Right atrium auricular region (tissue), 2 donors: ENCODE measurements at regions not wholly inside any gene's neighbourhood (a gene's known extent, or its start where the extent isn't known, plus 50 kb on each side); places are given as distances from the start of the nearest gene placed in this dataset.

Experiments
- DNase-seq: peaks from one replicate; pipeline ENCODE4 v3.0.0-alpha.2; 2019; ENCODE audit warnings: low spot score
- H3K27ac ChIP-seq, 2 donors: fragments of 200-600 bp; sonication (generic); 1 replicate in 1 of 2; 2 replicates in 1 of 2; pipeline ENCODE4 v1.5.1; 2016 to 2019
- H3K27me3 ChIP-seq, 2 donors: fragments of 200-600 bp; sonication (generic); one replicate each; pipeline versions ENCODE4 v1.5.1 to v1.6.0; 2017 to 2019
- H3K36me3 ChIP-seq: fragments of 200-600 bp; sonication (generic); one replicate; pipeline ENCODE4 v1.5.1; 2016
- H3K4me1 ChIP-seq, 2 donors: fragments of 200-600 bp; sonication (generic); one replicate each; pipeline versions ENCODE4 v1.5.1 to v1.6.0; 2017 to 2019
- H3K4me3 ChIP-seq, 2 donors: fragments of 200-600 bp; sonication (generic); 1 replicate in 1 of 2; 2 replicates in 1 of 2; pipeline ENCODE4 v1.5.1; 2017 to 2019; ENCODE audit warnings: mild to moderate bottlenecking in 1 of 2, moderate library complexity in 1 of 2
- H3K9me3 ChIP-seq, 2 donors: fragments of 200-600 bp; sonication (generic); one replicate each; pipeline ENCODE4 v1.5.1; 2019
- TF ChIP-seq, protein P1 (sequence below), 2 donors: fragments of 200-600 bp; sonication (generic); IDR thresholded peaks; one replicate each; pipeline ENCODE4 v1.5.1; 2019; ENCODE audit warnings: antibody characterized with exemption in 2 of 2

DNA sequence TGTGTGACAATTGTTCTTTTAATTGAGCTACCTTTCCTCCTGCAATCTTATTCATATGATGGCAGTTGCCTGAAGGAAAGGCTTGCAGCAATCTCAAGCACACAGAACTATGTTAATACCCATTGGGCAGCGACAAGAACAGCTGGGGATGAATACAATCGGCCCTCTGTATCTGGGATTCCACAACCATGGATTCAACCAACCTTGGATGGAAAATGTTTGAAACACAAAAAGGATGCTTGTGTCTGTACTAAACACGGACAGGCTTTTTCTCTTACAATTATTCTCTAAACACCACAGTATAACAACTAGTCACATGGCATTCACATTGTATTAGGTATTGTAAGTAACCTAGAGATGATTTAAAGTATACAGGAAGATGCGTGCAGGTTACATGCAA lies 256.1 kb upstream of the SIX2 start:
- no peaks in the 10 kb centered on the region for H3K4me1 ChIP-seq
- H3K27ac ChIP-seq: no peak overlapping the region
- no peak for DNase-seq
- TF ChIP-seq, protein P1, sequence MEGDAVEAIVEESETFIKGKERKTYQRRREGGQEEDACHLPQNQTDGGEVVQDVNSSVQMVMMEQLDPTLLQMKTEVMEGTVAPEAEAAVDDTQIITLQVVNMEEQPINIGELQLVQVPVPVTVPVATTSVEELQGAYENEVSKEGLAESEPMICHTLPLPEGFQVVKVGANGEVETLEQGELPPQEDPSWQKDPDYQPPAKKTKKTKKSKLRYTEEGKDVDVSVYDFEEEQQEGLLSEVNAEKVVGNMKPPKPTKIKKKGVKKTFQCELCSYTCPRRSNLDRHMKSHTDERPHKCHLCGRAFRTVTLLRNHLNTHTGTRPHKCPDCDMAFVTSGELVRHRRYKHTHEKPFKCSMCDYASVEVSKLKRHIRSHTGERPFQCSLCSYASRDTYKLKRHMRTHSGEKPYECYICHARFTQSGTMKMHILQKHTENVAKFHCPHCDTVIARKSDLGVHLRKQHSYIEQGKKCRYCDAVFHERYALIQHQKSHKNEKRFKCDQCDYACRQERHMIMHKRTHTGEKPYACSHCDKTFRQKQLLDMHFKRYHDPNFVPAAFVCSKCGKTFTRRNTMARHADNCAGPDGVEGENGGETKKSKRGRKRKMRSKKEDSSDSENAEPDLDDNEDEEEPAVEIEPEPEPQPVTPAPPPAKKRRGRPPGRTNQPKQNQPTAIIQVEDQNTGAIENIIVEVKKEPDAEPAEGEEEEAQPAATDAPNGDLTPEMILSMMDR (IDR thresholded peaks at IDR 0.05): no peak
- no peak overlapping the region for H3K4me3 ChIP-seq
- no peaks in the 10 kb centered on the region for H3K27me3 ChIP-seq
- H3K9me3 ChIP-seq: no peaks in the 10 kb centered on the region
- H3K36me3 ChIP-seq: no peaks in the 10 kb centered on the region

DNA sequence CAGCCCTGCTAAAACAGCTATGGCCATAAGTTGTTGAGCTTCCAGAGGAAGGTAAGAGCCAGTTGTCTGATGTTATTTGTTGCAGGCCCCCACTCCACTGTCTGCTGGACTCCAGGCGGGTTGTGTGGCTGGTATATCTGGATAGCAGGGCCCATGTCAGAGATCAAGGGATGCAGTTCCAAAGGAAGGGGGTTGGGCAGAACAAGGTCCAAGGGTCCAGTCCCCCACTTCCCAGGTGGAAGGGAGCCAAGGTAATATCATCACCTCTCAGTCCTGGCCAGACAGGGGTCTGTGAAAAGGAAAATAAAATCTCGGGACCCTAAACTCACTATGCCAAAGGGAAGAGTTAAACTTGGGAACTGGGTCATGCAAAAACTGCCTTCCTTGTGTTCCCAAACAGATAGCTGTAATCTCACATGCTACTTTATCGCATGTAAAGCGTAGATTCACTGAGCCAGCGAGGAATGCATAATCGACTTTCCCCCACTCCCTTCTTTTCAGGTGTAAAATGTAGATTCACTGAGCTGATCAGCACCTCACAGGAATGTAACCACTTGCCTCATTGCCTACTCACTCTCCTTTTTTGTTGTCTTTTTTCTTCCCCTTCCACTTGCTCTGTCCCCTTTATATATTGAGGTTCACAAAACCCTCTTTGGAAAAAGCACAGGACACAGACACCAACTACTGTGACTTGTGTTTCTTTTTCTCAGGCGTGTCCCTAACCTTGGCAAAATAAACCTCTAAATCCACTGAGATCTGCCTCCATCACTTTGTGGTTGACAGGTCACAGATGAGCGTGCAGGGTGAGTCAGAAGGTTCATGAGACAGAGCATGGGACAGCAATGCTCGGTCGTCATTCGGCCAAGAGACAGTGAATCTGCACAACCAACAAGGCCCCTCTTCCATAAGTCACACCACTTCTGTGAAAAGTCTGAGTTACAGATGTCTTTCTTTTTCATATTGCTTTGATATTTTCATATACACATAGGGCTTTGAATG lies 255.3 kb upstream of the SIX2 start:
- Histone ChIP-seq H3K27ac (no peak overlapping the region), H3K9me3 (no peaks in the 10 kb centered on the region), H3K36me3 (no peaks in the 10 kb centered on the region), H3K27me3 (no peaks in the 10 kb centered on the region), H3K4me3 (no peak overlapping the region), H3K4me1 (no peaks in the 10 kb centered on the region)
- DNase-seq: no peak
- TF ChIP-seq, protein P1 (IDR thresholded peaks at IDR 0.05): no peak

DNA sequence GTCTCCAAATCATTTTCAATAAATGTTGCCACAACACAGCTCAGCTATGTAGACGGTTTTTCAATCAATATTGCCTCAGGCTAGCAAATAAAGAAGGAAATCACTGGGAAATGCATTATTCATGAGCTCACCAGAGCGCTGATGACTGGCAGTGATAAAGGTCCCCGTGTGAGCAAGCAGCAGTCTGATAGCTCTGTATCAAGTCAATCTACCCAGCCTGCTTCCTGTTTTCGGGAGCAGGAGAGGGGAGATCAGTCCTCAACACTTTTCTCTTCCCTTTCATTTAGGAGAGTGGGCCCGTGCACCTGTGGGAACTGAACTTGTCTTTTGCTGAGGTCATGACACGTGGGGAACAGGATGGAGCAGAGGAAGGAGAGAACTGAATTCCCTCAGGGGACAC lies 253.9 kb upstream of the SIX2 start:
- peaks cover 0 to 8% of the 10 kb centered on the region in 2 donors for H3K4me1 ChIP-seq
- H3K4me3 ChIP-seq: no peak overlapping the region
- H3K36me3 ChIP-seq: no peaks in the 10 kb centered on the region
- no peaks in the 10 kb centered on the region for H3K9me3 ChIP-seq
- TF ChIP-seq, protein P1 (IDR thresholded peaks at IDR 0.05): no peak
- no peak overlapping the region for H3K27ac ChIP-seq
- no peaks in the 10 kb centered on the region for H3K27me3 ChIP-seq
- no peak for DNase-seq

DNA sequence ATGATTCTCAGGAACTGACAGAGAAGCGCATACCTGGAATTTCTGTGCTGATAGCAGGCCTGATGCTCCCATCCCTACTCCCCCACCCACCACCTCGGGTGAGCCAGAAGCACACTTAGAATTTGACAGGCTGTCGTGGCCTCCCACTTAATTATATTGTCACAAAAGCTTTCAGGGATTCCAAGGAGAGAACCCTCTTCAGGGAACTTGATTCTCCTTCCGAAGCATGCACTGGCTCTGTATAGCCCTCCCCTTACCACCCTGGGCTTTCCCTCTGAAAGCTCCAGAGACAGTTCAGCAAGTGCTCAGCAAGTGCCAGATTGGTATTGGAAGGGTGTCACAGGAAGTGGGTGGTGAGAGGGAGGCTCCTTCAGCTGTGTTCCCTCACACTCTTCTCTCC lies 252.5 kb upstream of the SIX2 start:
- H3K4me3 ChIP-seq: no peak overlapping the region
- DNase-seq: no peak
- H3K36me3 ChIP-seq: no peaks in the 10 kb centered on the region
- H3K9me3 ChIP-seq: no peaks in the 10 kb centered on the region
- TF ChIP-seq, protein P1 (IDR thresholded peaks at IDR 0.05): no peak
- H3K27me3 ChIP-seq: no peaks in the 10 kb centered on the region
- H3K4me1 ChIP-seq: peaks cover 0 to 18% of the 10 kb centered on the region in 2 donors
- H3K27ac ChIP-seq: no peak overlapping the region

DNA sequence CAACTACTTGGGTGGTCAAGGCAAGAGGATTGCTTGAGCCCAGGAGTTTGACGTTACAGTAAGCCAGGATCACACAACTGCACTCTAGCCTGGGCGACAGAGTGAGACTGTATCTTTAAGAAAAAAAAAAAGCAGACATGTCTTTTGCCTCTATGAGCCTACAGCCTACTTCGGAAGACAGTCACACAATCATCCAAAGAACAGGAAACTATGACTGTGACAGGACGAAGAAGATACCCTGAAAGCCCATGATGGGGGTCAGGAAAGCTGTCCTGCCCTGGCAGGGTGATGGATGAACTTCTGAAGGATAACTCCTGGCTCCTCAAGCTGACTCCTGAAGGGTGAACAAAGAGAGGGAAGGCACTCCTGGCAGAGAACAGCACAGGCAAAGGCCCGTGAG lies 251.7 kb upstream of the SIX2 start:
- H3K4me3 ChIP-seq: no peak overlapping the region
- TF ChIP-seq, protein P1 (IDR thresholded peaks at IDR 0.05): no peak
- no peaks in the 10 kb centered on the region for H3K27me3 ChIP-seq
- peaks cover 0 to 22% of the 10 kb centered on the region in 2 donors for H3K4me1 ChIP-seq
- H3K9me3 ChIP-seq: no peaks in the 10 kb centered on the region
- H3K36me3 ChIP-seq: no peaks in the 10 kb centered on the region
- no peak overlapping the region for H3K27ac ChIP-seq
- no peak for DNase-seq
